ENCODE measurements at regions not wholly inside any gene's neighbourhood (a gene's known extent, or its start where the extent isn't known, plus 50 kb on each side); places are given as distances from the start of the nearest gene placed in this dataset.

GRCh38 chr7:81175275-81175940 lies 256.6 kb upstream of the SEMA3C start (continued):
- no peak for TF ChIP-seq GLIS2 (tag by site-specific recombination; IDR thresholded peaks at IDR 0.05)

DNA sequence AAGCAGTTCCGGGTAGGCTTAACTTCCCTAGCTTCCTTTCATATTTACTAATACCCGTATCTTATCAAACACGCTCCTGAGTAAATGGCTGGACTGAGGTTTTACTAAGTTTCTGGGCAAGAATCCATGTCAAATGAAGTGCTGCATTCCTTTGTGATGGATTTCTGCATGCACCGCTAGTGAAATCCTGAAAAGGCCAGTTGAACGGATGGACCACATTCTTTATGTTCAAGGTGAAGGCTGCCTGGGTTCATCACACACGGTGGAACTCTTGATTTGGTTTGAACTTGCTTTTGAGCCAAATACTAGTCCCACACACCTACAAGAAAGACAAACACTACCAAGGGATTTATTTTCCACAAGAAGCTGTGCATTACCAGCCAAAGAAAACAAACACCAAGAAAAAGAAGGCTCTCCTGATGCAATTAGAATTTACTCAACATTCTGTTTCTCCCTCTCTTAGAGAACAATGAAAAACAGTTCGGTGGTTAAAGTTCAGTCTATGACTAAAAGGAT lies 255.0 kb upstream of the SEMA3C start:
- TF ChIP-seq ZNF292 (tag by site-specific recombination; IDR thresholded peaks at IDR 0.05; ENCODE audit: borderline replicate concordance, low read depth) = no peak
- TF ChIP-seq ZBTB48 (tag by site-specific recombination; IDR thresholded peaks at IDR 0.05) = no peak
- TF ChIP-seq, protein P1, sequence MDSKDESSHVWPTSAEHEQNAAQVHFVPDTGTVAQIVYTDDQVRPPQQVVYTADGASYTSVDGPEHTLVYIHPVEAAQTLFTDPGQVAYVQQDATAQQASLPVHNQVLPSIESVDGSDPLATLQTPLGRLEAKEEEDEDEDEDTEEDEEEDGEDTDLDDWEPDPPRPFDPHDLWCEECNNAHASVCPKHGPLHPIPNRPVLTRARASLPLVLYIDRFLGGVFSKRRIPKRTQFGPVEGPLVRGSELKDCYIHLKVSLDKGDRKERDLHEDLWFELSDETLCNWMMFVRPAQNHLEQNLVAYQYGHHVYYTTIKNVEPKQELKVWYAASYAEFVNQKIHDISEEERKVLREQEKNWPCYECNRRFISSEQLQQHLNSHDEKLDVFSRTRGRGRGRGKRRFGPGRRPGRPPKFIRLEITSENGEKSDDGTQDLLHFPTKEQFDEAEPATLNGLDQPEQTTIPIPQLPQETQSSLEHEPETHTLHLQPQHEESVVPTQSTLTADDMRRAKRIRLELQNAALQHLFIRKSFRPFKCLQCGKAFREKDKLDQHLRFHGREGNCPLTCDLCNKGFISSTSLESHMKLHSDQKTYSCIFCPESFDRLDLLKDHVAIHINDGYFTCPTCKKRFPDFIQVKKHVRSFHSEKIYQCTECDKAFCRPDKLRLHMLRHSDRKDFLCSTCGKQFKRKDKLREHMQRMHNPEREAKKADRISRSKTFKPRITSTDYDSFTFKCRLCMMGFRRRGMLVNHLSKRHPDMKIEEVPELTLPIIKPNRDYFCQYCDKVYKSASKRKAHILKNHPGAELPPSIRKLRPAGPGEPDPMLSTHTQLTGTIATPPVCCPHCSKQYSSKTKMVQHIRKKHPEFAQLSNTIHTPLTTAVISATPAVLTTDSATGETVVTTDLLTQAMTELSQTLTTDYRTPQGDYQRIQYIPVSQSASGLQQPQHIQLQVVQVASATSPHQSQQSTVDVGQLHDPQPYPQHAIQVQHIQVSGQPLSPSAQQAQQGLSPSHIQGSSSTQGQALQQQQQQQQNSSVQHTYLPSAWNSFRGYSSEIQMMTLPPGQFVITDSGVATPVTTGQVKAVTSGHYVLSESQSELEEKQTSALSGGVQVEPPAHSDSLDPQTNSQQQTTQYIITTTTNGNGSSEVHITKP (tag by site-specific recombination; IDR thresholded peaks at IDR 0.05) = 0 out of 2 replicates have a peak, but pooled peaks have one; percentile 47
- TF ChIP-seq, protein P2, sequence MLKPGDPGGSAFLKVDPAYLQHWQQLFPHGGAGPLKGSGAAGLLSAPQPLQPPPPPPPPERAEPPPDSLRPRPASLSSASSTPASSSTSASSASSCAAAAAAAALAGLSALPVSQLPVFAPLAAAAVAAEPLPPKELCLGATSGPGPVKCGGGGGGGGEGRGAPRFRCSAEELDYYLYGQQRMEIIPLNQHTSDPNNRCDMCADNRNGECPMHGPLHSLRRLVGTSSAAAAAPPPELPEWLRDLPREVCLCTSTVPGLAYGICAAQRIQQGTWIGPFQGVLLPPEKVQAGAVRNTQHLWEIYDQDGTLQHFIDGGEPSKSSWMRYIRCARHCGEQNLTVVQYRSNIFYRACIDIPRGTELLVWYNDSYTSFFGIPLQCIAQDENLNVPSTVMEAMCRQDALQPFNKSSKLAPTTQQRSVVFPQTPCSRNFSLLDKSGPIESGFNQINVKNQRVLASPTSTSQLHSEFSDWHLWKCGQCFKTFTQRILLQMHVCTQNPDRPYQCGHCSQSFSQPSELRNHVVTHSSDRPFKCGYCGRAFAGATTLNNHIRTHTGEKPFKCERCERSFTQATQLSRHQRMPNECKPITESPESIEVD (tag by site-specific recombination; IDR thresholded peaks at IDR 0.05) = peak; percentile 85
- peak; percentile 53; the same call in 1 of the 2 replicates for TF ChIP-seq OSR2 (tag by site-specific recombination; IDR thresholded peaks at IDR 0.05)
- no peak for TF ChIP-seq KLF9 (tag by site-specific recombination; IDR thresholded peaks at IDR 0.05; ENCODE audit: low read depth)
- no peak for TF ChIP-seq ZNF366 (tag by site-specific recombination; conservative IDR thresholded peaks at IDR 0.05)
- no peak for TF ChIP-seq ZNF664 (tag by site-specific recombination; IDR thresholded peaks at IDR 0.05)
- peak; percentile 45; the same call in 1 of the 2 replicates for TF ChIP-seq ZBTB17 (tag by site-specific recombination; IDR thresholded peaks at IDR 0.05)
- no peak for TF ChIP-seq GLIS1 (tag by site-specific recombination; IDR thresholded peaks at IDR 0.05)
- TF ChIP-seq ZEB2 (tag by site-specific recombination; IDR thresholded peaks at IDR 0.05) = no peak
- 0 out of 2 replicates have a peak, but pooled peaks have one; percentile 44 for TF ChIP-seq MZF1 (tag by site-specific recombination; IDR thresholded peaks at IDR 0.05; ENCODE audit: borderline replicate concordance)
- no peak for TF ChIP-seq KLF1 (tag by site-specific recombination; IDR thresholded peaks at IDR 0.05)
- no peak for TF ChIP-seq ZNF350 (tag by site-specific recombination; IDR thresholded peaks at IDR 0.05)
- CTCF ChIA-PET = interaction anchor here (0.7 kb wide), 1 partner anchor 147 kb away, joined by 3 read pairs; no protein-coding TSS in a partner anchor

GRCh38 chr7:81170291-81170690 lies 251.4 kb upstream of the SEMA3C start:
- ChIA-PET POLR2A (no interaction called here), CTCF (no interaction called here)
- Histone ChIP-seq H3K4me3 (ENCODE audit: low read depth, low read length) (no peak overlapping the region), H3K36me3 (ENCODE audit: control insufficient read depth in 2 of 2, insufficient read depth in 1 of 2, low read length in 2 of 2) (no peaks in the 10 kb centered on the region), H3K27ac (ENCODE audit: extremely low read depth, low read depth, low read length) (no peak overlapping the region), H3K9me3 (ENCODE audit: control insufficient read depth, insufficient read depth, low read depth, low read length) (no peaks in the 10 kb centered on the region), H3K4me1 (ENCODE audit: control insufficient read depth, insufficient read depth, low read length) (peaks cover 6% of the 10 kb centered on the region)
- TF ChIP-seq ZNF140 (tag by site-specific recombination; IDR thresholded peaks at IDR 0.05) = no peak
- TF ChIP-seq ZNF280D (tag by site-specific recombination; IDR thresholded peaks at IDR 0.05) = no peak
- TF ChIP-seq ZNF266 (tag by site-specific recombination; IDR thresholded peaks at IDR 0.05; ENCODE audit: low read depth) = no peak
- TF ChIP-seq ZNF404 (tag by site-specific recombination; IDR thresholded peaks at IDR 0.05) = no peak
- TF ChIP-seq ZNF670 (tag by site-specific recombination; IDR thresholded peaks at IDR 0.05; ENCODE audit: low read depth) = no peak
- no peak for TF ChIP-seq ZNF398 (tag by site-specific recombination; IDR thresholded peaks at IDR 0.05)

More for the DNA sequence above, 255.0 kb upstream of the SEMA3C start:
- no peaks in the 10 kb centered on the region for H3K9me3 ChIP-seq (ENCODE audit: control insufficient read depth, insufficient read depth, low read depth, low read length)
- H3K27ac ChIP-seq (ENCODE audit: extremely low read depth, low read depth, low read length) = peak overlapping the region; percentile 45; the same call in 1 of the 2 replicates
- POLR2A ChIA-PET = no interaction called here
- peaks cover 9% of the 10 kb centered on the region; the same call in 1 of the 2 replicates for H3K4me1 ChIP-seq (ENCODE audit: control insufficient read depth, insufficient read depth, low read length)
- H3K4me3 ChIP-seq (ENCODE audit: low read depth, low read length) = no peak overlapping the region
- no peaks in the 10 kb centered on the region for H3K36me3 ChIP-seq (ENCODE audit: control insufficient read depth in 2 of 2, insufficient read depth in 1 of 2, low read length in 2 of 2)
